ENCODE measurements at regions not wholly inside any gene's neighbourhood (a gene's known extent, or its start where the extent isn't known, plus 50 kb on each side); places are given as distances from the start of the nearest gene placed in this dataset.

DNA sequence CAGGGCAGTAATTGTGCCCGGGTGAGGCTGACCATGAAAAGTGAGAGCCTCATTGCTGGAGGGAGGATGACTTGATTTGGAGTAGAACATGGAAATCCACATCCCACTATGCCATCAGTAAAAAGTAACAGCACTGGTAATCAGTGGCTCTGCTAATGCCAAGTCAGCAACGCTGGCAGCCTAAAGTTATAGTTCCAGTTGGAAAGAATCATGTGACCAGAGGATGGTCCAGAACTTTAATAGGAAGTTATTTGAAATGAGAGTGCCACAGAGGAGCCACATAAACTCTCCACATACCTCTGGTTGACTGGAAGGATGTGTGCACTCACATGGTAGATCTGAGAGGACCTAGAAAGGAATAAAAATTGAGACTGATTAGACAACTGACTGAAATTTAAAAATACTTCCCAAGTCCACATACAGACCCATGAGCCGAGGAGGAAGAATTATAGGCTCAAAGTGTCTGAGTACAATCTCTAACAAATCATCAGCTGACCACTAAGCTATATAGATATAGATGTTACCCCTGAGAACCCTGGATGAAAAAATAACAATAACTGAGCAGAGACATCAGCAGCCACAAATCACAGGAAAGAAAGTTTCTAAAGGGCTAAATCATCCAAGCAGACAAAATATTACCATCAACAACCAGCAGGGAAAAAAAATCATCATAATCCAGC is 346.8 kb downstream of the STK39 start:
- FAIRE-seq (no peak), DNase-seq (ENCODE audit: insufficient read length, low spot score) (no peak)

DNA sequence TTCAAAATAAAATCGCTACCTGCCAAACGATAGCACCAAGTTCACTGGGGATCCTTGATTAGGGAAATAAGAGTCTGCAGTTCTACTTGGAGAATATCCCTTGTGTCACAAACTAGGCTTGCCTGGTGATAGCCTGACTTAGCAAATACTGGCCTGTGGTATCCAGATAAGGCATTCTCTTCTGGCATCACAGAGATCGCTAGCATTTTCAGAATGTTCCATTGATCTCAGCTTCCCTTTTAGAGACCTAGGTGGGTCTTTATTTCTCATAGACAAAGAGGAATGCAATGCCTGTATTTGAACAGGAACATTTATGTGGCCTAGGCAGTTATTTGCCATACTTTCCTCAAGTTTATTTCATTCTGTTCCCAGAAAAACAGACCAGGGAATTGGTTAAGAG is 349.1 kb downstream of the STK39 start:
- DNase-seq (ENCODE audit: insufficient read length, low spot score) (no peak), FAIRE-seq (no peak)

DNA sequence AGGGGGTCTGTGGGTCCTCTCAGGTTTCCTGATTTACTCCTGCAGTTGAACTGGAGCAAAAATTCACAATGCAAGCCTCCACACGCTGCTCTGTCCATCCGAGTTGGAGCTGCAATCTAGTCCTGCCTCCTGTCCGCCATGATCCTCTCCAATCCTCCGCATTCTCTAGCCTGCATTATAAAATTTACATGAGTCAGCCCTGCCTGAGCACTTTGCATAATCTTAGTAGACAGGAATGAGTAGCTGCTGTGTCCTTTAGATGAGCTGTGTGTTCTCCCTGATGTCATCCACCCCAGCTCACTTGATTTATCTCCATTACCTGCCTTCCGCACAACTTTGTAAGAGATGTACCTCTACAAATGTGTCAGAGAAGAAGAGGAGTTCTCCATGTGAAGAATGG is 355.6 kb downstream of the STK39 start:
- DNase-seq (ENCODE audit: insufficient read length, low spot score) (no peak), FAIRE-seq (no peak)

DNA sequence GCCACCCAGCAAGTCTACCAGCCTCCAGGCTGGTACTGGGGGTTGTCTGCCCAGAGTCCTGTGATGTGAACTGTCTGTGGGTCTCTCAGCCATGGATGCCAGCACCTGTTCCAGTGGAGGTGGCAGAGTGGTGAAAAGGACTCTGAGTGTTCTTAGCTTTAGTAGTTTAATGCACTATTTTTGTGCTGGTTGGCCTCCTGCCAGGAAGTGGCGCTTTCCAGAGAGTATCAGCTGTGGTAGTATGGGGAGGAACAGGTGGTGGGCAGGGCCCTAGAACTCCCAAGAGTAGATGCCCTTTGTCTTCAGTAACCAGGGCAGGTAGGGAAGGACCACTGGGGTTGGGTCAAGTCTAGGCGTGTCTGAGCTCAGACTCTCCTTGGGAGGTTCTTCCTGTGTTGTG is 356.7 kb downstream of the STK39 start:
- FAIRE-seq, result no peak
- DNase-seq (ENCODE audit: insufficient read length, low spot score), result no peak

DNA sequence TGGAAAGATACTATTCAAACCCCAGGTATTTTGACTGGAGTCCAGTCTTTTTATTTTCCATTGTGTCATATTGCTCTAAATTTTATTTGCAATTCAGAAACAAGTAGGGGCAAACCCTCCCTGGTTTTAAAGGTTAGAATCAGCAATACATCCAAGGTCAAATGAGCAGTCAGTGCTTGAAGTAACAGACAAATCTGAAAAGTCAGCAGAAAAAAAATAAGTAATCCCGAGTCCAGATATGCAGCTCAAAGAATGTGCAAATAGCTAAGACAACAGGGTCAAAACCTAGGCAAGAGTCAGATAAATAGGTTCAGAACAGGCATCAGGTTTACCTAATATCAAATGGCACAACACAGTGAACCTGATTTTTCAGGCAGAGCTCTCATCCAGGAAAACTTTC is 367.0 kb downstream of the STK39 start:
- FAIRE-seq (no peak), DNase-seq (ENCODE audit: insufficient read length, low spot score) (no peak)

DNA sequence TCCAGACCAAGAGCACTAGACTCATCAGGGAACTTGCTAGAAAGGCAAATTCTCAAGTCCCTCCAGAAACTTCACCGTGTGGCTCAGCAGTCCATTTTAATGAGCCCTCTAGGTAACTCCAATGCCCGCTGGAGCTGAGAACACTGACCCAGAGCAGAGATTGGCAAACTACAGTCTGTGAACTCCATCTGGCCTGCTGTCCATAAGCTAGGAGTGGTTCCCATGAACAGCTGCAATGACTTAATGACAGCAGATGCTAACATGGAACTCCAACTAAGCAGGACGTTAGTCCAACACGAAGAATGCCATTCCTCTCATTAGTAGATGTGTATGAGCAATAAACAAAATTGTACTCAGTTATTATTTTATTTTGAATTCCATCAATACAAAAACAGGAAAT is 371.9 kb downstream of the STK39 start:
- no peak for FAIRE-seq

DNA sequence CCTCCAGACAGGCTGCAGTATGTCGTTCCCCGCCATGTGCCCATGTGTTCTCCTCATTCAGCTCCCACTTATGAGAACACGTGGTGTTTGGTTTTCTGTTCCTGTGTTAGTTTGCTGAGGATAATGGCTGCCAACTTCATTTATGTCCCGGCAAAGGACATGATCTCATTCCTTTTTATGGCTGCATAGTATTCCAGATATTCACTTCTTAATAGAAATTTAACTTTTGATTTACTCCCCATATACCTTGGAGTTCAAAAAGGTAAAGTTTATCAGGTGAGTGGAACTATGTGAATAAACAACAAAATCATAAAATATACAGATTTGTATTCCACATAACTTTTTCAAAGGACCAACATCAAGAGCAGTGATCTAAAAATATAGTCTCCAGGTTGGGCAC is 372.6 kb downstream of the STK39 start:
- FAIRE-seq (no peak), DNase-seq (ENCODE audit: insufficient read length, low spot score) (no peak)

More for the DNA sequence above, 371.9 kb downstream of the STK39 start:
- DNase-seq (ENCODE audit: insufficient read length, low spot score), result no peak

DNA sequence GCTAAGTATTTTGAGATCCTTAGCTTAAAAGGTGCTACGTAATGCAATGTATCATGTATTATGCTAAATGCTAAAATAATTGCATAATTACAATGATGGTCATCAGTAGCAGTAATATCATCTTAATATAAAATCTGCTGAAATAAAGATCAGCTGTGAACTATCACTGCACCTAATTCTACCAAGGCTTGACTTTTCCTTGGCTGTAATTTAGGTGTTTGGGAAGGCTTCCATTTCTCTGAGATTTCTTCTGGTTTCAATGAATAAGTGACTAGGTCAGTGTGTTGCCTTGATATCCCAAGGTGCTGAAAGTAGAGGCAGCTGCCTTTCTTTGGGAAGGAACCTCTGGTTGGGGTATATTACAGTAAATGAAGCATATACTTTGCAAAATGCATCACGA is 376.1 kb downstream of the STK39 start:
- FAIRE-seq, result no peak
- DNase-seq (ENCODE audit: insufficient read length, low spot score), result no peak

DNA sequence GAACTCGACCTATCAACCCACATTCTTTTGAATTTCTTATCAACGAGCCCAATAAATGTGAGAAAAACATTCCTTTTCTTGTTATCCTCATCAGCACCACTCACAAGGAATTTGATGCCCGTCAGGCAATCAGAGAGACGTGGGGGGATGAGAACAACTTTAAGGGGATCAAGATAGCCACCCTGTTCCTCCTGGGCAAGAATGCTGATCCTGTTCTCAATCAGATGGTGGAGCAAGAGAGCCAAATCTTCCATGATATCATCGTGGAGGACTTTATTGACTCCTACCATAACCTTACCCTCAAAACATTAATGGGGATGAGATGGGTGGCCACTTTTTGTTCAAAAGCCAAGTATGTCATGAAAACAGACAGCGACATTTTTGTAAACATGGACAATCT is 378.2 kb downstream of the STK39 start:
- no peak for FAIRE-seq

DNA sequence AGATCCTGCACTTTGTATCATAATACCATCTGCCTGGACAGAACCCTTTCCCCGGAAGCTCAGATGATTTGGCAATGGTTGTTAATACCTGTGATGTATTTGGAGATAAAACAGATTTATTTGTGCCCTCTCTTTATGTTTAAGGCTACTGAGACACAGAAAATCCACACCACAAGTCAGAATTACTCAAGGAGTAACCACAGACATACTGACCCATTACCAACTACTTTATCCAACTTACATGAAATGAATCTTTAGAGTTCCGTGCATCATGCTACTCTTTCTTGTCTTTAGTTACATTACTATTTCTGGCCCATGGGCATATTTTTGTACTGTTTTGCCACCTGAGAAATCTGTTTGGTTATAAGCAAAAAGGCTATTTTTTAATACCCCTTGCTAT is 384.0 kb downstream of the STK39 start:
- no peak for DNase-seq (ENCODE audit: insufficient read length, low spot score)
- no peak for FAIRE-seq

More for the DNA sequence above, 378.2 kb downstream of the STK39 start:
- DNase-seq (ENCODE audit: insufficient read length, low spot score), result no peak

DNA sequence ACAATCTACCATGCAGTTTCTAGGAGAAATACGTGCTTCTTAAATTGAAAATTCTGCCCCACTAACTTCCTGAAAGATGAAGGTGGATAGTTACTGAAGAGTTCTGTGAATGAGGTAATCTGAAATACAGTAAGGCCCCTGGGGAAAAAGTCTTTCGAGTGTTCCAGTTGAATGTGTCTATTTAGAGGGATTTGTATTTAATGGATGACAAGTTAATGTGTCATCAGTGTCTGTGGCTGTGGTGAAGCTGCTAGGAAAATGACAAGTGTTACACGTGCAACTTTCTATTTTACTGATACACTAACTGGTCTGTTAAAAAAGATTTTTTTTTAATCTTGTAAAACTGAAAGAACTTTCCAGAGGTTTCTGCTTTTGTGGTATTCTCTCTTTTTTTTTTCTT is 384.6 kb downstream of the STK39 start:
- no peak for FAIRE-seq

DNA sequence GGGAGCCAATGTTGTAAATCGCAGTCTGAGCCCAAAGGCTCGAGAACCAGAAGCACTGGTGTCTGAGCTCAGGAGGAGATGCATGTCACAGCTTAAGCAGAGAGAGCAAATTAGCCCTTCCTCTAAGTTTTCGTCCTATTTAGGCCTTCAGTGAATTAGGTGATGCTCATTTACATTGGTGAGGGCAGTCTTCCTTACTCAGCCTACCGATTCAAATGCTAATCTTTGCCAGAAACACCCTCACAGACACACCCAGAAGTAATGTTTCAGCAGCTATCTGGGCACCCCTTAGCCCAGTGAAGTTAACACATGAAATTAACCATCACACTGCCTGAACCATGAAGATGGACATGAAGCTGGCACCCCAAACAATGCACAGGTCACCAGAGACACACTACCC is 385.1 kb downstream of the STK39 start:
- no peak for FAIRE-seq

More for the DNA sequence above, 384.6 kb downstream of the STK39 start:
- DNase-seq (ENCODE audit: insufficient read length, low spot score), result no peak

DNA sequence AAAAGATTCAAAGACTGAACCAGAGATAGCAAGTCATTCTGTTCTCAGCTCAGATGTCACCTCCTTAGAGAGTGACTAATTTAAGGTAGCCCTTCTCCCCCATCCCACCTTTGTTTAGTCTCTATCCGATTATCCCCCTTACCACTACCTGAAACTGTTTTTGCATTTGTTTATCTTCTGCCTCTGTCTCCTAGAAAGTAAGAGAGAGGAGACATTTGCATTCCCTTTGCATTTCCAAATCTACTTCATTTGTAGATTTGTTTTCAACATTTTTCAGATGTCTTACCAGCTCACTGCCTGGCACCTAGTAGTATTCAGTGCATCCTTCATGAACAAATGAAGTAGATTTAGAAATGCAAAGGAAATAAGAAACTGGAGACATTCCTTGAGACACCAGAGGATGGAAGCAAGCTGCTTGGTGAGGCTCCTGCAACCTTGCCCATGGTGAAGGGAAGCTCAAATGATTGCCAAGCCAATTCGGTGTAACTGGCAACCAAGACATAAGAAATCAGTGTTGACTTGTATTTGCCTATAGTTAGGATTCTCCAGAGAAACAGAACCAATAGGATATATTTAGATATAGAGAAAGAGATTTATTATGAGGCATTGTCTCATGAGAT is 385.7 kb downstream of the STK39 start:
- DNase-seq (ENCODE audit: insufficient read length, low spot score) (no peak), FAIRE-seq (no peak)

More for the DNA sequence above, 385.1 kb downstream of the STK39 start:
- DNase-seq (ENCODE audit: insufficient read length, low spot score), result no peak

DNA sequence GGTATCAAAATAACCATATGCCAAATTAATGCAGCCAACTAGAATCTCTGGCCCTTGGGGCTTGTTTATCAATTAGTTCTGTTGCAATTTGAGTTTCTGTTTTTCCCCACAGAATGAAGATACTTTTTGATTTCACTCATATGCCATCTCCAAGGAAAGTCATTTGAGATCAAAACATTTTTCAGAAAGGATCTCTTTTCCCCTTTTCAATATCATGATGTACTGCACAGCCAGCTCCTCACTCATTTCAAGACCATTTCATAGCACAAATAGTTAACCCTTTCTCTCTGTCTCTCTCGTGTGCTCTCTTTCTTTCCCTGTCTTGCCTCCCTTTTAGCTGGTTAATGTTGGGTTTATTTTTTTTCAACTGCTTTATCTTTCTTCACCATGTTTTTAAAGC is 387.3 kb downstream of the STK39 start:
- DNase-seq (ENCODE audit: insufficient read length, low spot score) (no peak), FAIRE-seq (no peak)

DNA sequence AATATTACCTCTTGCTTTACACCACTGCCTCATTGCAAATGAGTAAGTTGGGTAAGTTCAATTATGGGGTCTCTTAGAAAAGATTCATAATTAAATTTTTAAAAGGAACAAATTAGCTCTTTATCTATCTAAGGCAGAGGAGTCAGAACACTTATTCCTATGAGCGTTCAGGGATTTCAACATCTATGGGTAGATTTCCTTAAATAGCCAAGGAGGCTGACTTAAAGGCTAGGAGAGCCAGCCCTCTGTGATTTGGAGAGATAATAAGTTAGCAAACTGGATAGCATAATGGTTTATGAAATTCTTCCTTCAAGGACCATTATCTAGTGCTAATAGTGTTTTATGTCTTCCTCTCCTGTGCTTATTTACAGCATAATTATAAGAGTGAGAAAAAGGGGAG is 387.7 kb downstream of the STK39 start:
- DNase-seq (ENCODE audit: insufficient read length, low spot score) (no peak), FAIRE-seq (no peak)

DNA sequence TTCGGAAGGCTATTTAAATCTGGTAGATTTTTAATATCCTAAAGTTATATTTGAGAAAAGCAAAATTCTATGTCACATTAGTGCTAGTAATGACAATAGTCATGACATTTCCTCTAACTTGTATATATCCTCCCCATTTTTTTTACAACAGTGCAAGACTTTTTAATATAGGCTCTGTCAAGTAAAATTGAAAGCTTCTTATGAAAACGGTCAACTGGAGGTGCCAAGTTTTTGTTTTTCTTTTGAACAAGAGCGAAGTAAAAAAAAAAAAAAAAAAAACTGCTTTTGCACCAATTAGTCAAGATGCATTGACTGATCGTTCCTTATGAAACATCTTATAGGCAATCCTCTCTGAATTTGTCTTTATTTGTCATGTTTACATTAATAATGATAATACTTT is 389.3 kb downstream of the STK39 start:
- DNase-seq (ENCODE audit: insufficient read length, low spot score) (no peak), FAIRE-seq (no peak)

DNA sequence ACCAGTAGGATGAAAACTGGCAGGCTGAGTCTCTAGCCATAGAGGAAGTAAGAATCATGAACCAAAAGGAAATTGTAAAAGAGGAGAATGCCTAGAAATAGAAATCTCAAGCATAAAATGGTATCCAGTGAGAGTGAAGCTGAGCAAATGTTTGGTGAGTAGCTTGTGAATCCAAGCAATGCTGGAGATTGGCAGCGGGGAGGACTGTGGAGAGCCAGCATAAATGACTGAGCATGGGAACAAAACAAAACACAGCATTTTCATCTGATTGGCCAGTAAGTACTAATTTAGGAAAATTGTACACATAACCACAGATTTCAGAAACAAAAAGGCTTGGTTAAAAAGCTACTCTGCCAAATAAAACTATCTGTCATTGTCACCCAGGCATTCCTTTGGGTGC is 390.0 kb downstream of the STK39 start:
- DNase-seq (ENCODE audit: insufficient read length, low spot score), result no peak
- FAIRE-seq, result no peak

DNA sequence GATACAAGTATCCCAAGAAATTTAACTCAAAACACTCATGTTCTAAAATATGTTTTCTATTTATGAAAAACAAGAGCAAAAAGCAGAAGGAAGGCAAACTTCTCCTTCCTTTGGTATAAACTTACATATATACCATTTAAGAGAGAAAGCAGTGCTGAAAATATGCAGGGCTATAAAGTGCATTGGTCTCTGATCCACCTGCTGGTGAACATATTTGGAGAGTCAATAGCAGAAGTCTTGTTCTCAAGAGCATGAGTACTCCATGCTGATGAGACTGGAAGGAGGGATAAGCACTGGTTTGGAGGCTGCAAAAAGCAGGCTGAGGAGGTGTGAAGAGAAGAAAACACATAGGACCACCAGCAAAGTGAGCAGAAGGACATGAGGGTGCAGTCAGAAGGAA is 391.2 kb downstream of the STK39 start:
- no peak for FAIRE-seq
- DNase-seq (ENCODE audit: insufficient read length, low spot score), result no peak

DNA sequence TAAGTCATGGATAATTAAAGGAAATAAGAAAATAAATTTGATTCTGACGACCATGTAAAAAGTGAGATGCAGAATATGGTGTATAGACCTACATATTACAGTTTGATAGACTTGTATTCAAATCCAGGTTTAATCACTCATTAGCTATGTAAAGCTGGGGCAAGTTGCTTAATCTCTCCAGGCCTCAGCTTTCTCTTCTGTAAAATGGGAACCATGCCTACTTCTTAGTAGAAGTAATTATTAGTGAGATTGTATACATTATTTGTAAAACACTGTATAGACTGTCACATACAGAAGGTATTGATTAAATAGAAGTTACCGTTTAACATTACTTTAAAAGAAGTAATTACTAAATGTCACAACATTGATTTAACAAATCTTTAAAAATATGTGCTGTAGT is 392.2 kb downstream of the STK39 start:
- FAIRE-seq (no peak), DNase-seq (ENCODE audit: insufficient read length, low spot score) (no peak)

DNA sequence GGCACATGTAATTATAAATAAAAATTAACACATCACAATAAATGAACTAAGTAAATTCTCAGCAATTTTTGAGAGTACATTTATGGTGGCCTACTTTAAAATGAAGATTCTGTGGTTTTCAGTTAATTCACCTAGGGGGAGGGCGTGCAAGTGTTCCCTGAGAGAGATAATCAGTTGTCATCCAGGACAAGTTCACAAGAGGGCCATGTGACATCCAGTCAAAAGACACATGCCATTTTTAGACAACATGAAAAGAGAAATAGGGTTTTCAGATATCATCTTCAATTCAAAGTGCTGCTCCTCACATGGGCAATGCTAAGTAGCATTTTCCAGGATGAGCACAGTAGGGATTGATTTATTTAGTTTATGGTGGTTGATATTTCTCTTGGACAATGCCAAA is 393.7 kb downstream of the STK39 start:
- no peak for DNase-seq (ENCODE audit: insufficient read length, low spot score)
- no peak for FAIRE-seq

DNA sequence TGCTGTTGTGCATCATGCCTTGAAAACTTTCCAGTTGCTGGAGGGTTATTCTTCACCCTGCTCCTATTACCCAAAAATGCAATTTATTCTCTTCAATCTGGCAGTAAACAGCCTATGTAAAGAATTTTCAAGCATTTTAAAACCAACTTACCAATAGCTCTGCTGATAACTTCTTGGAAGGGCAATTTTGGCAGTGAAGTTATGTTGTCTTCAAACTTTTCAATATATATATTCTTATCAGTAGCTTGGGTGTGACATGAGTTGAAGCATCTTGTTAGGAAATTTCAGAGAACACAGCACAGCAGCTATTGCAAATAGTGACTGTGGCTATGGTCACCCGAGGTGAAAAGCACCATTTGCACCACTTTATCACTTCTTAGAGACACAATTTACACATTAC is 395.5 kb downstream of the STK39 start:
- no peak for FAIRE-seq
- no peak for DNase-seq (ENCODE audit: insufficient read length, low spot score)

DNA sequence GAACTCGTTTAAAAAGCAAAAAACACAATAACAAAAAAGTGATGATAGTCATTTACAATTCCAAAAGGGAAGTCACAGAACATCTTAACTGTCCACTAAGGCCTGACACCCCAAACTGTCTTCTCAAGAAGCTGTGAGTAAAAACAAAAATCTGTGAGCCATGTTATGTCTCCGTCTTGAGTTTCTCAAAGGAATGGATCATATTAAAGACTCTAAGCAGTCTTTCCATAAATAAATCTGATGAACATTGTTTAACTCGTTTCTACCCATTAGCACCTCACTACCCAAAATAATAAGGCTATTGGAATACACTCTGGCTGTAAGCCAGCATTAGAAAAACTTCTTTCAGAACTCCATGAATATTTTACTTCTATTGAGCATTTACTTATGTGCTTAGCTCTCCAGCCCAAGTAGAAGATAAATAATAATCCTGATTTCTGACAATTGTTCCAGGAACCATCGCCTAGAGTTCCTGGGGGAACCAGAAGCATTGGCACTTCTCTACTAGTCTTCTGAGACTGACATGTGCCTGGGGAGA is 396.0 kb downstream of the STK39 start:
- DNase-seq (ENCODE audit: insufficient read length, low spot score) (no peak), FAIRE-seq (no peak)

Measured in HTR-8/SVneo (cell line).